ENCODE measurements at regions not wholly inside any gene's neighbourhood (a gene's known extent, or its start where the extent isn't known, plus 50 kb on each side); places are given as distances from the start of the nearest gene placed in this dataset.
"Not testable (repeated sequence)": the region's sequence is repeated elsewhere in the genome, so short reads cannot be mapped to it uniquely, and the experiment has no call there.

DNA sequence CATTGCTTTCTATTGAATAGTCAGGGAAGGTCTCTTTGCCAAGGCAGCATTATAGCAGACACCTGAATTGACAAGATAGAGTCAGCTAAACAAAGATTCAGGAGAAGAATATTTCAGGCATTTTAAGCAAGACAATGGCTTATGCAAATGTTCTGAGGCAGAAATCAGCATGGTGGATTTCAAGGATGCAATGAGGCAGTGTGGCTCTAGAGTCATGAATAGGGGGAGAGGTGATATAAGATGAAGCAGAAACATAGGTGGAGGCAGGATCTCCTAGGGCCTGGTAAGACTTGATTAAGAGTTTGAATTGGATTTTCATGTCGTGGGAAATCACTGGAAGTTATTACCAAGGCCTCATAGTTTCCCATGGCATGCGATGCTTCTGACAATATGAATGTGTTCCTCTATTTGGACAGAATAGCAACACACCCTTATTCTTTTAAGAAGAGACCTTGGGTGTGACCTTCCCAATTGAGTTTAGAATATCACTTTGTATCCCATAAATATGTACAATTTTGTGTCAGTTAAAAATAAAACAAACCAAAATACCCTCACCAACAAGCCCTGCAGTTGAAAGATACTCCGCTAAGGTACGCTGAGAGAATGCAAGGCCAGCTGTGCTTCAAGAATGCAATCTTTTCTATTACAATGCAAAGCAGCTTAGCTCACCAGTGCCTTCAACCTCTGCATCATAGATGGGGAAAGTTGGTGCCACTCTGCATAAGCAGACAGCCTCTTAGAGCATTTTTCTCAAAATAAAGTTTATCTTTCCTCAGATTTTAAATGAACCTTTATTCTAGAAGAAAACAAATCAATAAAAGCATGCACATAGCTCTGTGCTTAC is 139.6 kb upstream of the SALL1 start:
- DNase-seq, result no peak

- no peak for DNase-seq
These were observed 138.3 kb upstream of the SALL1 start for GRCh38 chr16:51289336-51289735.

GRCh38 chr16:51287121-51287755 is 136.2 kb upstream of the SALL1 start:
- no peak for DNase-seq

GRCh38 chr16:51286272-51286671 is 135.2 kb upstream of the SALL1 start:
- DNase-seq, result no peak

DNA sequence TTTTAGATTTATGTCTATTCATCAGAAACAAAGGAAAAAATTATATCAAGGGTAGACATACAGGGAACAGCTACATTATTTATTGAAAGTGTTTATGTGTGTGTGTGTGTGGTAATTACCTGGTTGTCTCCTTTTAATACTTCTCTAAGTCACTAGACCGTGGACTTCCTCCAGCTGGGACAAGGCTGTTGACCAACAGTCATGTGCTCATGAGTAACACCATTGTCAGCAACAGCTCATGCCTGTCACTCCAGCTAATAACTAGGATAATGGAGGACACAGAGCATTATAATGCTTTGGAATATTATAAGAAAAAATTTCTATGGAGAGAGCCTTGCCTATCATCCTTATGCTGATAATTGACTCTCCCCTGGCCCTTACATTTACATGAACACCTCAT is 125.3 kb upstream of the SALL1 start:
- no peak for DNase-seq

- DNase-seq, result no peak
These were observed 121.3 kb upstream of the SALL1 start for GRCh38 chr16:51272420-51272819.

DNA sequence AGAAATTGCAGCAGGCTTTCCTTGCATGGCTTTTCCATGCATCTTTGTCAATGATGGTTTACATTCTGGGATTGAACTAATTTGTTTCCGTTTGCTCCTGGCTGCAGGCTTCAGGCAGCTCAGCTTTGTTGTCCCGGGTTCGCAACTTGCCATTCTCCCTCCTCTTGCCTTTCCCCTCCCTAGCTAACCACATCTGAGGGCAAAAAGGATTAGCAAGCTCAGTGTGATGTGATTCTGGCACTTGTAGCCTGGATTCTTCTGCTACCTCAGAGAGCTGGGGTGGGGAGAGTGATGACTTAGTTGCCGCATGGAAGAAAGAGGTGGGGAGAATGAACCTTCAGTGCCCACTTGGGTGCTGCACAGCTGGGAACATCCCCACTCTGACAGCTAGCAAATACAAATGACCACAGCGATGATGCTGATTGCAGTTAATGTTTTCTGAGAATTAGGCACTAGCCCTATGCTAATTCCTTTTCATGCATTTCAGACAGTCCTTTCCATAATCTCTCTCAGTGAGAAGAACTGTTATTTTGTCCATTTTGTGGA is 120.2 kb upstream of the SALL1 start:
- DNase-seq, result no peak

- DNase-seq, result no peak
These were observed 117.2 kb upstream of the SALL1 start for GRCh38 chr16:51268237-51268636.

GRCh38 chr16:51267681-51268080 is 116.6 kb upstream of the SALL1 start:
- DNase-seq, result no peak

- no peak for DNase-seq
These were observed 111.4 kb upstream of the SALL1 start for GRCh38 chr16:51262428-51262827.

DNA sequence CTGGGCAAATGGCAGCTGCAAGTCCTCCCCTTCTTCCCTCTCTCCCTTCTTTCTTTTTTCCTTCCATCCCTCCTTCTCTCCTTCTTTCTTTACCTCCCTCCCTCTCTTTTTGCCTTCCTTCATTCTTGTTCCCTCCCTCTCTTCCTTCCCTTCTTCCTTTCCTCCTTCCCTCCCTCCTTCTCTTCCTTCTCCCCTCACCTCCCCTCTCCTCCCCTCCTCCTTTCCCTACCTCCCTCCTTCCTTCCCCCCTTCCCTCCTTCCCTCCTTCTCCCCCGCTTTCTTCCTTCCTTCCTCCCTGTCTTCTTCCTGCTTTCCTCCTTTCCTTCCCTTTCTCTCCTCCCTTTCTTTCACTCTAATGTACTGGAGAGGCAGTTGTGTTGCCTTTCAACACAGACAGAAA is 110.8 kb upstream of the SALL1 start:
- no peak for DNase-seq

DNA sequence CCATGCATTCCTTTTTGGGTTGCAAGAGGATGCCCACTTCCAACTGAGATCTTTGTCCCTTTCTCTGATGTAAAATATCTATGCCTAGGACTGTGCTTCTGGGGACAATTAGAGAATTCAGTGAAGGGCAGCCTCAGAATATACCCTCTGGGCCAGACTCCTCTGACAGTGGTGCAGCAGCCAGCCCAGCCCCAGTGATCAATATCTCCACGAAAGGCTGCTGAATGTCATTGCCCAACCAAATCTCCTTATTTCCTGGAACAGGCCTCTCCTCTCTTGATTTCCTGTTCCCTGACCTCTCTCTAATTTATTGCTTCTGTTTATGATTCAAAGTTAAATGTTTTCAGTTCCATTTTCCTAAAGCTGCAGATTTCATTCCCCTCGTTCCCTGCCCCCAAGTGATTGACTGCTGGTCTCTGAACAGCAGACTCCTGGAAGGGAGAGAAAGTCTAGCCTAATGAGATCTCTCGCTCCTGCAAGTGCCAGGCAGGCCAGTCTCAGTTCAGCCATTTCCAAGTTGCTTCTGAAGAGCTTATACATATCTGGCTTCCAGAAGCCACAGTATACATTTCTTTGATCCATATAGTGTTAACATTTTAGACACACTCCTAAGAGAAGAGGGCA is 104.4 kb upstream of the SALL1 start:
- no peak for DNase-seq

GRCh38 chr16:51254390-51254789 is 103.3 kb upstream of the SALL1 start:
- DNase-seq, result not testable (repeated sequence)

DNA sequence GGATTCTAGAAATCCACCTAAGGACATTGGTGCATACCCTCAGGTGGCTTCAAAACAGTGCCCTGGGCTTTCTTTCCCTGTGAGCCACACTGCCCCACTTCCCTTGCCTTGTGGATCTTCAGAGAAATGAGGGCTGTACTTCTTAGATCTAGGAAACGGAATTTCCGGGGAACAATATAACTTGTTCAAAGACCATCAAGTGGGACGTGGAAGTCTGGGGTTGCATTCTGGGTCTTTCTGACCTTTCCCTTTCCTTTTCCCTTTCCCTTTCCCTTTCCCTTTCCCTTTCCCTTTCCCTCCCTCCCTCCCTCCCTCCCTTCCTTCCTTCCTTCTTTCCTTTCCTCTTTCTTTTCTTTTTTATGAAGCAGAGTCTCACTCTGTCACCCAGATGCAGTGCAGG is 97.1 kb upstream of the SALL1 start:
- DNase-seq, result no peak

GRCh38 chr16:51245658-51245995 is 94.6 kb upstream of the SALL1 start:
- no peak for DNase-seq

- no peak for DNase-seq
These were observed 94.0 kb upstream of the SALL1 start for GRCh38 chr16:51244887-51245657.

- DNase-seq, result no peak
These were observed 92.9 kb upstream of the SALL1 start for GRCh38 chr16:51243936-51244436.

DNA sequence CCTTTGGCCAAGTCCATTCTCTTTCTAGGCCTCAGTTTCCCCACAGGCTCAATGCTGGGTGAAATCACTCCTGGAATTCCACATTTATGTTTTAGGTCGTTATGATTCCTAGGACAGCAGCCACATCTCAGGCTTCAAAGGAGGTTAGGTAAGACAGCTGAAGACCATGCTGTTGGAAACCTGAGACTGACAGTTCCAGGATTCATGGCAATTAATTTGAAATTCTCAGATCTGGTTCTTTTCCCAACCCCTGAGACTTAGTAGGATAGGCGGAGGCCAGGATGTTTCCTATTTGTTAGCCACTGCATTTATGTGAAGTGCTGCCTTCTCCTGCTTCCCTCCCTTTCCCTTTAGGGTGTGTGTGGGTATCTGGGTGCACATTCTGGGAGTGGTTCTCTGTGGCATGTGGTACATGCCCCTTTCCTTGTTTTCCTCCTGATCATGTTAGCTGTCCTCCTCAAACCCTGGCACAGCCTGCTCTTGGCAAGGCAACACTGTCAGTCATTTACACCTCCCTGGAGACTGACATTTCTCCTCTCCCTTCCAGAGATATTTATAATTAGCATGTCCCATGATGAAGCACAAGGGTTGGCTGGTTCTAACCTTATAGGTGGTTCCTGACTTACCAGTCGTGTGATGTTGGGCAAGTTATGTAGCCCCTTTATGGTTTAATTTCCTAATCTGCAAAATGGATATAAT is 91.4 kb upstream of the SALL1 start:
- DNase-seq, result no peak

DNA sequence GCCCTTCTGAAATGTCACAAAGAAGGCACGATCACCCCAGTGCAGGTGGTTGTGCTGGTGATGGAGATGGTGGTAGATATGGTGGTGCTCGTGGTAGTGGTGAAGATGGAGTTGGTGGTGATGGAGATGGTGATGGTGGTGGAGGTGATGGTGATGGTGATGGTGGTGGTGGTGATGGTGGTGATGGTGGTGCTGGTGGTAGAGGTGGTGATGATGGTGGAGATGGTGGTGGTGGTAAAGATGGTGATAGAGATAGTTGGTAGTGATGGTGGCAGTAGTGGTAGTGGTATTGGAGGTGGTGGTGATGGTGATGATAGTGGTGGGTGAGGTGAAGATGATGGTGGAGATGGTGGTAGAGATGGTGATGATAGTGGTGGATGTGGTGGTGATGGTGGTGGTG is 88.1 kb upstream of the SALL1 start:
- no peak for DNase-seq

DNA sequence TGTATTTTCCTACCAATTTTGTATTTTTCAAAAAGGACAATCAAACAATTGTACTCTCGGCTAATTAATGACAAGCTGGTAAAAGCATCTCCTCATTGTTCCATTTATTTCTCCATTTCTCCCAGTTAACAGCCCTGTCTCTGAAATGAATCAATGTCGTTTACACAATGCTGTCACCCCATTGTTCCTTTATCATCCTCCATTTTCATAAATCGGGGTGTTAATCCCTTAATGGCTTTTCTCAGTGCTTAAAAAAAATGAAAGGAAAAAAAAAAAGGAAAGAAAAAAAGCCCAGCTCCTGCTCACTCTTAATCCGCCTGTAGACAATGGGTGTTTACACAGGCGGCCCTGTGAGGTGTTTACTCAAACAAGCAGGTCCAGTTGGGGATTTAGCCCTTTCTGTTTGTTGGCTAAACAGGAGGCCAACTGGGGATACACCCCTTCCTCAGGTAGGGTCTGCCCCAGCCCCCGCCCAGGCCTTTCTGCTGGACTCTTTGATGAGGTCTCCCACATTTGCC is 86.8 kb upstream of the SALL1 start:
- DNase-seq, result no peak

- DNase-seq, result no peak
These were observed 86.1 kb upstream of the SALL1 start for GRCh38 chr16:51237207-51237606.

GRCh38 chr16:51236583-51236982 is 85.5 kb upstream of the SALL1 start:
- DNase-seq, result no peak

Measured in NCI-H526 treated with DMSO at 0.1 percent for 48 hours (cell line).